GM12892 (cell line): ENCODE measurements at regions not wholly inside any gene's neighbourhood (a gene's known extent, or its start where the extent isn't known, plus 50 kb on each side); places are given as distances from the start of the nearest gene placed in this dataset.

Experiments
- POLR2A ChIP-seq: IDR thresholded peaks from 2 replicates; pipeline ENCODE4 v1.6.1; 2011; ENCODE audit warnings: low read depth, low read length, control low read depth
- POLR2AphosphoS5 ChIP-seq: IDR thresholded peaks from 2 replicates; pipeline ENCODE4 v1.6.1; 2011; ENCODE audit warnings: low read depth, low read length, control low read depth
- TAF1 ChIP-seq: IDR thresholded peaks from 2 replicates; pipeline ENCODE4 v1.6.1; 2011; ENCODE audit warnings: low read depth, mild to moderate bottlenecking, control low read depth, low read length, borderline replicate concordance

- TF ChIP-seq POLR2AphosphoS5 (no peak), POLR2A (no peak), TAF1 (no peak)
Measured at GRCh38 chr15:98476559-98476958, 171.8 kb upstream of the IGF1R start.
